NT2/D1 (cell line): ENCODE measurements at regions not wholly inside any gene's neighbourhood (a gene's known extent, or its start where the extent isn't known, plus 50 kb on each side); places are given as distances from the start of the nearest gene placed in this dataset.

ENCODE experiments used
- SUZ12 ChIP-seq: IDR thresholded peaks from 2 replicates; pipeline ENCODE4 v1.6.1; 2011; ENCODE audit not compliant: insufficient read length, insufficient read depth; ENCODE audit errors: extremely low read depth
- YY1 ChIP-seq: IDR thresholded peaks from 2 replicates; pipeline ENCODE4 v1.6.1; 2011; ENCODE audit not compliant: insufficient read length, insufficient read depth
- ZNF274 ChIP-seq: IDR thresholded peaks from 2 replicates; pipeline ENCODE4 v1.6.1; 2011; ENCODE audit warnings: mild to moderate bottlenecking, low read depth, low read length

- TF ChIP-seq SUZ12: no peak
- TF ChIP-seq YY1: no peak
- TF ChIP-seq ZNF274: no peak
Observed at GRCh38 chr13:22134261-22134660, 463.4 kb downstream of the FGF9 start.
